Embryonic facial prominence (tissue), 1 donor: ENCODE measurements at regions not wholly inside any gene's neighbourhood (a gene's known extent, or its start where the extent isn't known, plus 50 kb on each side); places are given as distances from the start of the nearest gene placed in this dataset.
A peak's percentile ranks its signal among the peaks of the same experiment; 100 is the strongest.

Experiments
- DNase-seq: peaks from one replicate; pipeline ENCODE4 v3.0.0-alpha.2; 2016; ENCODE audit errors: extremely low spot score

GRCh38 chr5:54719384-54720283 is 202.1 kb downstream of the SNX18 start:
- no peak for DNase-seq

GRCh38 chr5:54718656-54719055 is 201.1 kb downstream of the SNX18 start:
- no peak for DNase-seq

- DNase-seq: no peak
These were observed 200.3 kb downstream of the SNX18 start for GRCh38 chr5:54717870-54718269.

DNA sequence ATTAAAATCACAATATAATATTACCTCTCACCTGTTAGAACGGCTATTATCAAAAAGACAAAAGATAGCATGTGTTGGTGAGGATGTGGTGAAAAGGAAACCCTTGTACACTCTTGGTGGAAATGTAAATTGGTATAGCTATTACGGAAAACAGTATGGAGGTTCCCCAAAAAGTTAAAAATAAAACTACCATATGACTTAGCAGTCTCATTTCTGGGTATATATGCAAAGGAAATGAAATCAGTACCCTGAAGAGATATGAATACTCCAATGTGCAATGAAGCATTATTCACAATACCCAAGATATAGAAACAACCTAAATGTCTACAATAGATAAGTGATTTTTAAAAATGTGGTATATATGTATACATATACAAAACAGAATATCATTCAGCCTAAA is 199.9 kb downstream of the SNX18 start:
- DNase-seq: no peak

GRCh38 chr5:54713923-54714581 is 196.5 kb downstream of the SNX18 start:
- no peak for DNase-seq

- DNase-seq: no peak
These were observed 191.5 kb downstream of the SNX18 start for GRCh38 chr5:54709096-54709495.

- no peak for DNase-seq
These were observed 190.3 kb downstream of the SNX18 start for GRCh38 chr5:54707841-54708240.

DNA sequence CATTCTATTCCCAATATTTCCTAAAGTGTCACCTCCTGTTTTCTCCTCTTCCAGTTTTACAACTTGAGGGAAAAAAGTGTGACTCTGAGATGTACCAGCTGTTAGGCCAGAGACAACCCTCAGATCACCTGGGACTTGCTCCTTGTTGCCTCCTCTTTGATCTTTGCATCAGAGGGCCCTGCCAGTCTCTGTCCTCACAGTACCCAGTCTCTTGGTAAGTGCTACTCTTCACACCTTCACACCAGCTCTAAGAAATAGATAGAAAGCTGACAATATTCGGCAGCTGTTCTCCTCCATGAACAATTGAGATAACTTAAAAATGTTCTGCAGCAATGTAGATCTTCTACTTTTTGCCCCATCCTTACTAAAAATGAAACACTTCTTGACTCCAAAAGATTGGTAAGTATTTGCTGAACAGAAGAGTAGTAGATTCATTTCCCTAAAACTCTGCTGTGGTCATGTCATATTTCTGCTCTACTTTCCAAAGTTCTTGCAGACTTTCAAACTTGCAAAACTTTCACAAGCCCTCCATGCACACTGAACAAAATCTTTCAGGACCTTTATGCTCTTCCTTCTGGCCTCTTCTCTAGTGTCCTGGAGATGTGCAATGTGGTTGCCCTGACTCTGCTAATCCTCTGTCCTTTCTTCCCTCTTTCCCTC is 188.6 kb downstream of the SNX18 start:
- DNase-seq: no peak

GRCh38 chr5:54704825-54705224 is 187.3 kb downstream of the SNX18 start:
- DNase-seq: no peak

DNA sequence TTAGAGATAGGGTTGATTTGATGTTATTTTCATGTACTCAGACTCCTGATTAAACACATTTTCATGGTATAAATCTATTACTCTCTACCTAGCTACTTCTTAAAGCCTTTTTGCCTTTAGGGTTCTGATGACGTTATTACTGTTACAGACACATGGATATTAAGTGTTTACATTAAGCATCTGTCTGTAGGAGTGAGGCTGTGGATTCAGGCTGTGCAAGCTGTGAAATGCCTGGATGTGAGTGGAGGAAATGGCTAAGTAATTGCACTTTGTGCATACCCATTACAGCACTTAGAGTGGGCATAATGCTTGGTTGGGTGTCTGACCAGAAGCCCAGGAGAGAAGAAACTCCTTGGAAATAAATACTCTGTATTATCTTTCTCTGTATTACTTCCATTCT is 186.8 kb downstream of the SNX18 start:
- no peak for DNase-seq

DNA sequence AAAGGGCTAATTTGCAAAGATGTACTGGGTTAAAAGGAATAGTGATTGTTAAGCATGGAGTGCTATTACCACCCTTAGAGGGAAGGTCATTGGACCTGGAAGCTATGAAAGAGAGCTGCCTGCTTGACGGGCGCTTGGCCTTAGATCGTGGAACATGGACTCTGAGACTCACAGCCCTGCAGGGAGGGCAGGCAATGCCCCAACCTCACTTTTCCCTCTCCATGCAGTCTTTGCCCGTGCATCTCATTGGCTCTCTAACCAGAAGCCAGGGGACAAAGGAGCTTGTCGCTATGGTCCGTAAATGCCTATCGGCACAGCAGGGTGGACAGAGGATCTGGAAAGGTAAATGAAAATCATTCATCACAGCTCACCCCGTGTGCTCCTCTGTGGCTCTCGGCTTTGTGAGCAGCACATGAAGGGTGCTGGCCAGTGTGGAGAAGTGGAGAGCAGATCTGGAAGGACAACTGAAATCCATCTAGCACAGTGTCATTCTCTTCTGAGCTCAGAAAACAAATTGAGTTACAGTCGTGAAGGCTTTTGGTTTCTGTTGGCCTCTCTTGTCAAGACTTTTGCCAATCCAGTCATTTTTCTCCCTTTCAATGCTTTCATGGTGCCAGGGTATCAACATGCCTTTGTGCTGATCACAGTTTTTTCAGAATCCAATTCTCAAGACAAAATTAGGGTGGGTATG is 186.2 kb downstream of the SNX18 start:
- no peak for DNase-seq

DNA sequence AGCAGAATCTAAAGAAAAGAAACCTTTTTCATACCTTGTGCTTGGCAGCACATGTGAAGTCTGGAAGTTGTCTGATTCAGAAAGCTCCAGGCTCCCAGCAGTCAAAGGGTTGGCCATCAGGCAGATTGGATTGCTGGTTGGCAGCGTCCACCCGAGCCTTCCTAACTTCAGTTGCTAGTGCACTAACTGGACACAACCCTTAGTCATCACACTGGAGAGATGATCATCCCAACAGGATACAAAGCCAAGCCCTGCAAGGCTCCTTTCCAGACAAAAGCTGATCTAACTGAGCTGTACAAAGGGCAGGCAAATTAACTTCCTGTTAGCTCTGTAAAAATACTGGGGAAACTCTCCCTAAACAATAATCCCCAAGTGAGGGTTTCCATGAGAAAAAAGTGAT is 185.6 kb downstream of the SNX18 start:
- DNase-seq: no peak

DNA sequence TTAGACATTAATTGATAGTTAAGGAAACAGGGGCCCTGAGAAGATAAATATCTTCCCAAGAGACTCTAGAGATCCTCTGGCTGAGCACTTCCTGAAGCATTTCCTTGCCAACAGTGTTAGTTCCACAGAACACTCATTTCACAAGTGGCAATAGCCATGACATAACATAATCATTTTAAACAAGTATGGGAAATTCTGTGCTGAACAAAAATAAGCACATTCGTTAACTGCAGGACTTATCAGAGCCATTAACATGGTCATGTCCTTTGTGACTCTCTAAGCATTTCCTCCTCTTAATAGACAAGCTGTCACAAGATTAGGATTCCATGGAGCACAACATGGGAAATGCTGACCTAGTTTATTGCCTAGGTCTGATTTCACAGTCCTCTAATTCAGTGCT is 184.9 kb downstream of the SNX18 start:
- no peak for DNase-seq

DNA sequence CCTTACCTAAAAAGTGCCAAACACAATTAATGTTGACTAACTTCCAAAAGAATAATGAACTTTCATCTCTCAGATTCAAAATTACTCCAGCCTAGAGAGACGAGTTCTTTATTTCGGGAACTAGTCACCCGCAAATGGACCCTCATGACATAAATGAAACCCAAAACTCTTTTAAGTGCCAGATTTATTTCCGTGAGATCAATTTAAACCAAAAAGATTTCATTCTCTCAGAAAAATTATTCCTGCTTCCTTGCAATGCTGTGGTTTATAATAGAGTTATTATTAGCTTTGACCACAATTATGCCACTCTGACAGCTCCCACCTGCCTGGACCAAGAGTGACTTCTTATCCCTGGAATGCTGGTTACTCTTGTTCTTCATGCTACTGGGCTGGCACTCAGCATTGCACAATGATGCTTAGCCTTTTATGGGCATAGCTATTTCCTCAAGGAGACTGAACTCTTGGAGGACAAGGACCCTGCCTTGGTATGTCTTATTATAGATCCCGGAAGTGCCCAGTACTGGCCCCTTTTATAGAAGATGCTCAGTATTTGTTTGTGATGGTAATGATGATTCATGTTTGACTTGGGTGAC is 183.5 kb downstream of the SNX18 start:
- DNase-seq: peak; percentile 18

DNA sequence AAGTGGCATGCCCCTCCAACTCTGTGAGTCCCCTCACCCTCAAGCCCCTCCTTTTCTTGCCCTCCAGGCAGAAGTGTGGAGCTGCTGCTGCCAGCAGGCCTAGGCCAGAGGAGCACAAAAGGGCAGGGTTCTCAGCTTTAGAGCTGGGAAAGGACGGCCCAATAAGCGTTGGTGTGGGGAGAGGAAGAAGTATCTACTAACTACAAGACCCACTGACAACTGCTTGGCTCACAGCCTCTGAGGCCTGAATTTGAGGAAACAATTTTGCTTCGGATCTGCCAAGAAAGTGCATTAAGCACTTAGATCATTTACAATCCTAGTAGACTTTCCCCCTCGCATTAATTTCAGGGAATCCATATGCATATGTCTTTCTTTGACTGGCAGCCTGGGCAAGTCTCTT is 179.4 kb downstream of the SNX18 start:
- DNase-seq: peak; percentile 48

- DNase-seq: no peak
These were observed 178.8 kb downstream of the SNX18 start for GRCh38 chr5:54696346-54696745.

- DNase-seq: no peak
These were observed 177.8 kb downstream of the SNX18 start for GRCh38 chr5:54695198-54695966.

DNA sequence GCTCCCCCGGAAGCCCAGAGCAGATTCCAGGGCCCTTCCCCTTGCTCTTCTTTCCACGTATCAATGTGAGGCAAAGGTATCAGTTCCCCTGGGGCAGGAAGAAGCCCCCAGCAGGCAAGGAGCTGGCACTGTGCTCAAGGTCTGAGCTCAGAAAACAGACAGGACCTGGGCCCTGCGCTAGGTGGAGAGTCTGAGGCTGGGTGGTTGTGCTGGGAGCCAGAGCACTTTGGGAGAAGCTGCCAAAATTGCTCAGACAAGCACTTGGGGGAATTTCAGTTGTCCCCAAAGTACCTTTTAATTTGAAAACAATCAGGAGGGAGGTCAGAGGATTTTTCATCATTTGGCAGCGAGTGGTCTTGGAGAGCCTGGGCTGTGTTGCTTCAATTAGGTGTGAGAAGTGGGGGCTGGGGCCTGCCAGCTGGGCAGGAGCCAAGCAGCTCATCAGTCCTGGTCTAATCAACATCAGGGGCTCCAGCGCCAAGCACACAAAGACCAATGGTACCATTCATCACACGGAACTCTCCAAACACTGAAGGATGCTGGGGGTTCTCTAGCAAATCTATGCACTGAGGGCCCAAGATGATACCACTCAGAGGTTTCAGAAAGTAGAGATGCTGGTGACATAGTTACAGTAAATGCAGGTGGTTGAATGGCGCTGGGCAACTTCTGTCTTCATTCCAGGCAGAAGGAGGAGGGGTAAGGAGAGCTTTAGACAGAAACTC is 176.5 kb downstream of the SNX18 start:
- no peak for DNase-seq

DNA sequence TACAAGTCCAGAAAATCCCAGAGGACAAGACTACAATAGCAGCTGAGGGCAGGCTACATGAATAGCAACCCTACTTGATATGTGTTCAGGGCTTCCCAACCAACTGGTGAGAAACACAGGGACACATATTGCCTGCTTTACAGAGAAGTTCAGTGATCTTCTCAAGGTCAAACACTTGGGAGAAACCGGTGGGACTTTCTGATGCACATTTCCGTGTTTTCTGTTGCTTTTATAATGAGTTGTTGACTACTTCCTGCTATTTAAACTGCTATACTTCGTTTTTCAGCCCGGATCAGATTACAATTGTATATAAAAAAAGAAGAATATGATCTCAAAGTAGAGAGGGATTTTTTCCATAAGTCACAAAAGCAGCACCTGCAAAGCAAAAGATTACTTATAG is 175.1 kb downstream of the SNX18 start:
- no peak for DNase-seq

- DNase-seq: no peak
These were observed 174.1 kb downstream of the SNX18 start for GRCh38 chr5:54691656-54692055.
